GM21737 (cell line): ENCODE measurements at regions not wholly inside any gene's neighbourhood (a gene's known extent, or its start where the extent isn't known, plus 50 kb on each side); places are given as distances from the start of the nearest gene placed in this dataset.
A peak's percentile ranks its signal among the peaks of the same experiment; 100 is the strongest.

Source experiments
- ATAC-seq: cut with Tn5 transposase; IDR thresholded peaks from one replicate; pipeline ENCODE4 v1.9.1; 2021; ENCODE audit warnings: mild to moderate bottlenecking, moderate library complexity; ENCODE audit not compliant: unreplicated experiment

- ATAC-seq: no peak
Observed at GRCh38 chr3:106577241-106577640, 708.4 kb upstream of the CBLB start.

DNA sequence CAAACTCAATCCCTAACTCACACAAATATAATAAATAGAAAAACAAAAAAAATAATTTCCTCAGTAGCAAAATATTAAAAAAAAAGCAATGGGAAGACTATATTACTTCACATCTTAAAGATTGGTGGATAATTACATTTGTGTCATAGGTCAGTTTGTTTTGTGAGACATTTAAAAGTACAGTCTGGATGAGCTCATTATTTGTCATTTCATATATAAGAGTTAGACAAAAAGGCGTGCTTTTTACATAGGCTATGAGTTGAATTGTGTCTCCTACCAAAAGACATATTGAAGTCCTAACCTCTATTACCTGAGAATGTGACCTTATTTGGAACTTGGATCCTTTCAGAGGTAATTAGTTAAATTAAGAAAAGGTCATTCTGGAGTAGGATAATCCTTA is 710.1 kb upstream of the CBLB start:
- ATAC-seq: no peak

DNA sequence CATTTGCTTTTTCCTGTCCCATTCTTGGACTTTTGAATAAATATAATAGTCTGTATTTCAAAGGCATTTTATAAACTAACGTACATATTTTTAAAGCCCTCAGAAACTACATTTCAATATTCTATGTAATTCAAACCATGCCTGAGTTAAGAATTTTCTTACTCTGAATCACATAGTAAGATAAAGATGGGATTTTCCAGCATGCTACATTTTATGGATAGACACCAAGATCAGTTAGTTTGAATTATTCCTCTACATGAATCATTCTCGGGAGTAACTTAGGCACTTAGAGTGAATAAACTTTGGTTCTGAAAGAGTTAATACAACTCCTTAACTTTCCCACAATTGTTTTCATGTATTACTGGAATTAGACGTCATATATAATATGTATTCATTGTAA is 713.3 kb upstream of the CBLB start:
- no peak for ATAC-seq

GRCh38 chr3:106587551-106587950 is 718.7 kb upstream of the CBLB start:
- ATAC-seq: no peak

GRCh38 chr3:106588739-106589138 is 719.9 kb upstream of the CBLB start:
- no peak for ATAC-seq

- no peak for ATAC-seq
Observed at GRCh38 chr3:106589311-106589942, 720.6 kb upstream of the CBLB start.

DNA sequence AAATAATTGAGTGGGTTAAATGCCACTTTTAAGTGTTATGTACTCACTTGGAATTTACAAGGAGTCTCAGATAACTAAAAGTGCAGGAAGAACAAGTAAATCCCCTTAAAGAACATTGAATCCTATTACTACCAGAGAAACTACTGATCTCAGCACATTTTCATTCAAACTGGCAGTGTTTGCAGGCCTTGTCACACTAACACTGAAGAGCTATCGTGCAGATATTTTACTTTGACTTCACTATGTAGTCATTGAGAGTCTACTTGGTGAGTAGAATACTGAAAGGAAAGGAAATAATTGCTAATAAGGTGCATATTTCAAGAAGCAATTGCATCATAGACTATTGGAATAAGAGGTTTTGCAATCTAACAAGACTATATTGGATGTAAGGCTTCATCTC is 721.4 kb upstream of the CBLB start:
- ATAC-seq: no peak

GRCh38 chr3:106593381-106593780 is 724.6 kb upstream of the CBLB start:
- no peak for ATAC-seq

- peak; percentile 71 for ATAC-seq
Observed at GRCh38 chr3:106609666-106610301, 741.0 kb upstream of the CBLB start.

GRCh38 chr3:106610362-106610959 is 741.6 kb upstream of the CBLB start:
- ATAC-seq: no peak

DNA sequence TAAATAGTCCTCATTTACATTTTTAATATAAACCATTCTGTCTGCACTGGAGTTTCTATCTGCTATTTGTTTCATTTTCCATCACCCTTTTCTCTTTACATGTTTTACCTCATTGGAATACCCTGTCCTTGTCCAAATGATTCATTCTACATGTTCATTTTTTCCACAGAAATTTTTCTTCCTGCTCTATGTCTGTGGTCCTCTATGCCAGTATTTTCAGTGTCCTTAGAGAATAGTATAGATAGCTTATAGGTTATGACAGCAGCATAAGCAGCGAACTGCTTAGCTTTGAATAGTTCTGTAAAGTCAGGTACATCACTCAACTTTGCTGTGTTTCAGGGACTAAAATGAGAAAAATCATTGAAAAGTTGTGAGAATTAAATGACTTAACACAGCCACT is 742.3 kb upstream of the CBLB start:
- ATAC-seq: no peak

DNA sequence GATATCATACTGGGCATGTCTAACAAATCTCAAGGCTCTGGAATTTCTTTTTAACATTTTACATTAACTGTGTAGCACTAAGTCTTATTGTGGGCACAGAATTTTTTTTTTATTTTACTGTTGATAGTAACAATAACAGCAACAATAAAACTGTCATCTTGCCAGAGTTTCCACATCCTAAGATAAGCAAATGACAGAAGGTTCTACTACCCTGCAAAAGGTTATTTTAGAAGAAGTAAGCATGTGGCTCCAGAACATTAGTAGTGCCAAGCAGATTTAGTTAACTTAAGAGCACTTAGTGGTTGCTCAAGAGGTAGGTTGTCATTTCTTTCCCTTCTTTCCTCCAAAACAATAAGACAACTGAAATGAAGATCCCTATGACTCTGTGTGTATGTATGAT is 743.0 kb upstream of the CBLB start:
- no peak for ATAC-seq

DNA sequence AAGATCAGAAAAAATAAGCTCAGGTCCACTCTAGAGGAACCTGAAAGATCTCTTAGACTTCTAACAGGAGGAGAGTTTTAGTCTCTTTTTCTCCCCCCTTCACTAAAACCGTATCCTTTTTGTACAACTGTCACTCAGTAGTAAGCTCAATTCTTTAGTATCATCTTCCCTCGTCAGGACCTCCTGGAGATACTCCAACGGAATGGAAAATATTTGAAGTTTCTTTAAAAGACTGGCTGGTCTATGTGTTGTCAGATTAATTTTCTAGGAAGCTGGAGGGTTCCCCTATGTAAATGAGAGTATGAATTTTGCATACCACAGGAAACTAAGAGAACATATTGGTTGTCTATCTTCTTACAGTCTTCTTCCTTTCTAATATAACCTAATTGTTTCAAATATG is 747.7 kb upstream of the CBLB start:
- ATAC-seq: no peak

DNA sequence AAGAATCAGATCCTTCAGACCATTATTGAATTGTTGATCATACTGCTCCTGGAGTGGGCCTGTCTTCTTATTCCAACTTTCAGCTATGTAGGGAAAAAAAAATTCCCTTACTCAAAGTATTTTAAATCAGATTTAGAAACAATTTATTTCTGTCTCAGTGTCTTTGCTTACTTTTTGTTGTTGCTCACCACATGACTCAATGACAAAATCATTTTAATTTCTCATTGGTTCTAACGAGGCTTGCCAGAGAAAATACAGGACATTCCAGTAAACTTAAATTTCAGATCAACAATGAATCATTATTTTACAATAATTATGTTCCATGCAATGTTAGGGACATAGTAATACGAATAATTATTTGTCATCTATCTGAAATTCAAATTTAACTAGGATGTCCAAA is 748.5 kb upstream of the CBLB start:
- no peak for ATAC-seq

DNA sequence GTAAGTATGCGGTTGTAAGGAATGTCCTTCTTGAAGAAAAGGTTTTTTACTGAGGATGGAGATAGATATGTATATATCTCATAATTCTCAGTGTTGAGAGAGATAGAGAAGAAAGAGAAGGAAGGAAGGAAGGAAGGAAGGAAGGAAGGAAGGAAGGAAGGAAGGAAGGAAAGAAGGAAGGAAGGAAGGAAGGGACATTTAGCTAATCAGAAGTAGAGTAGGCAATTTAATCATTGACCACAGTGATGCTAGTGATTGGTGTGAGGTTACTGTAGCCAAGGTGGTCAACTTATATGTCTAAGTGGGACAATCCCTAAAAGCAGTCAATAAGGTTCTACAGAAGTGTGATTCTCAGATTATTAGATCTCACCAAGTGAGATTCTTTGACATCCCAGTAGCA is 751.8 kb upstream of the CBLB start:
- ATAC-seq: no peak

- no peak for ATAC-seq
Observed at GRCh38 chr3:106624154-106624553, 753.1 kb upstream of the CCDC54 start.

DNA sequence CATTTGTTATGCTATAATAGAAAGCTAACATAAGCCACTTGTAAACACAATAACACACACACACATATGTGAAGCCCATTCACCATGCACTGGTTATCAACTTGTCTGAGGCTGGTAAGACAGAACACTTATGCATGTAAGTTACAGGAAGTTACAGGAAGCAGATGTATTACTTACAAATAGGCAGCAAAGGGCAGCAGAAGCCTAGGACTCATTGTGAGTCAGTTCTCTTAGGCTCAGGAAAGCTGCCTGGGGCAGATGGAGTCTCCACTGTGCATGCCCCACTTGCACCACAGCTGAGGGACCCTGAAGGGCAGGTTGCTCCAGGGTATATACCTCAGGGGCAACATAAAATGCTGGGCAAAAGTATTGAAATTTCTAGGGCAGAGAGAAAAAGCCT is 748.8 kb upstream of the CCDC54 start:
- no peak for ATAC-seq

GRCh38 chr3:106629215-106629832 is 747.9 kb upstream of the CCDC54 start:
- ATAC-seq: peak; percentile 74

DNA sequence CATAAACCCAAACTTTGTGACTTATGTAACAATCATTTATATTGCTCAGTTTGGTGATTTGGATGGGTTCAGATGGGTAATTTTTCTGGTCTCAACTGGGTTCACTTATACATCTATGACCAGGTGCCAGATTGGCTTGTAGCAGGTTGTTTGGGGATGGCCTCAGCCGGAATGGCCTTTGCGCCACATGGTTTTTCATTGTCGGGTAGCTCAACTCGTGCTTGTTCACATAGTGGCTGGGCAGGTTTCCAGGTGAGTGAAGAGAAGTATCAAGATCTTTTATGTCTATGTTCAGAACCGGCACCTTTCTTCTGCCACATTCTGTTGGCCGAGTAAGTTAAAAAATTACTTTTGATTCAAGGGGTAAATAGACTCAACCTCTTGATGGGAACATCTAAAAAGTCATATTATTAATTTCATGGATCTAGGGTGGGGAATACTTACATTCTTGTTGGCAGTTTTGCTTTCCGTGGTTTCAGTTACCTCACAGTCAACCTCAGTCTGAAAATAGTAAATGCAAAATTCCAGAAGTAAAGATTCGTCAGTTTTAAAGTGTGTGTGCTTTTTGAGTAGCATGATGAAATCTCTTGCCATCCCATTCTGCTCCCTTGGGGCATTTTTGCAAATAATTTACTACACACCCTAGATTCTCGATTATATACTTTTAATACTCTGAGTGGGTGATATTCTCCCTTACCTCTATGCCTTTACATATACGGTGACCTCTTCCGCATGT is 745.7 kb upstream of the CCDC54 start:
- ATAC-seq: no peak

- ATAC-seq: no peak
Observed at GRCh38 chr3:106635271-106635670, 742.0 kb upstream of the CCDC54 start.

DNA sequence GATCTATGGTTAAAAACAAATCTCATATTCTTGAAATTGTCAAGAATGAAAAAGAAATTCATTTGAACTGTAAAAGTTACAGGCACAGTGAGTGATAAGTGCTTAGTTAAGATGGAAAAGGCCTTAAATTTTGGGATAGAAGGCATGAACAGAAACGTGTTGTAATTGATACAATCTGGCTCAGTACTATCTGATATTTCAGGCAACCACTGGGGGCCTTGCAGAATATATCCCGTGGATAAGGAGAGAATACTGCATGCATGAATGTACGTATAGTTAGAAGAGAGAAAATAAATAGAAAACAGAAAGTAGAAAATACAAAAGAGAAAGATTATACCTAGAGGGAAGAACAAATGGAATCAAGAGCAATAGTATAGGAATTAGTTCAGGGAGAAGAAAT is 741.4 kb upstream of the CCDC54 start:
- no peak for ATAC-seq

DNA sequence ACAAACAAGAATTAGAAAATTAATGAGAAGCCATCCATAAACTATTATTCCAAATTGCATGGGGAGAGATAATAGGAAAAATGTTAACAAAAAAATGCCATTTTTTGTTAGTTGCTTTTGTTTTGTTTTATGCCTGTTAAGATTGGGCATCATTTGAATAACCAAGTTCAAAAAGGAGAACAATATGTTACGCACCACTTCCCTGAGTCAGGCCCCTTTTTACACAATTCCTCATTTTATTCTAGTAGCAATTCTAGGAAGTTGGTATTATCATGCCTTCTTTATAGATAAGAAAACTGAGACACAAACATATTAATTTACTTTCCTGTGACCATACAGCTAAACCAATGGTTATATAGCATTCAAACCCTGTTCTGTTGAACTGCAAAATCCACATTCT is 736.9 kb upstream of the CCDC54 start:
- no peak for ATAC-seq
